ENCODE measurements at regions not wholly inside any gene's neighbourhood (a gene's known extent, or its start where the extent isn't known, plus 50 kb on each side); places are given as distances from the start of the nearest gene placed in this dataset.

DNA sequence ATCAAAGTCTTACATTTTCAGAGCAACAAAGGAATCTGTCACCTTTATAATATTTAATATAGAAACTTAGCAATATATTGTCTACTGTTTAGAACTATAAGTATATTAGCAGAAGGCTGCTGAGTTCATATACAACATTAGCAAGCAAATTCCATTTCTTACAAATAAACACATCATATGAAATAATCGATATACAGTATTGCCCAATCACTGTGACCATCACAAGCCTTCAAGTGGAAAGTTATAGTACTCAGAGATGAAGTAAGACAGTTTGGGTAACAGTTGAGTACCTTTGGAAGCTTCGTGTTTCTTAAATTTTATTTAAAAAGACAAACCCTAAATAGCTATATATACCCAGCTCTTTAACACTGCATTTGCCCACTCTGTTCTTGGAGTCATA is 135.2 kb upstream of the IRX1 start:
- Histone ChIP-seq H3K4me2 (ENCODE audit: control insufficient read depth, insufficient read depth) (no peak overlapping the region), H3K4me3 (no peak overlapping the region), H3K9ac (ENCODE audit: control insufficient read depth, insufficient read depth, low read length) (no peak overlapping the region), H3K79me2 (ENCODE audit: control insufficient read depth, insufficient read depth, low read length) (no peaks in the 10 kb centered on the region), H3K4me1 (ENCODE audit: control insufficient read depth, insufficient read depth, low read length) (no peaks in the 10 kb centered on the region), H2AFZ (ENCODE audit: control insufficient read depth, low read depth, low read length) (no peak overlapping the region), H3K27ac (ENCODE audit: control insufficient read depth, insufficient read depth) (no peak overlapping the region), H3K27me3 (replicated peaks in 1 of 2; ENCODE audit: control insufficient read depth in 2 of 2, insufficient read depth in 2 of 2, low read length in 1 of 2) (no peaks in the 10 kb centered on the region), H3K9me3 (replicated peaks; ENCODE audit: control insufficient read depth, insufficient read depth, low read length) (no peaks in the 10 kb centered on the region; the same call in 2 of the 3 replicates), H3K36me3 (ENCODE audit: control insufficient read depth in 2 of 2, insufficient read depth in 2 of 2, low read length in 1 of 2) (no peaks in the 10 kb centered on the region), H4K20me1 (ENCODE audit: control insufficient read depth, insufficient read depth) (no peaks in the 10 kb centered on the region)
- 5% methylated on average over 2 of the region's 2 CpGs for WGBS (ENCODE audit: insufficient coverage, insufficient replicate concordance, low lambda C conversion rate, missing lambda C conversion rate)
- ChIA-PET RAD21 (ENCODE audit: unreplicated experiment) (no interaction called here), SMC1A (ENCODE audit: uncharacterized antibody, unreplicated experiment) (interaction anchor here (0.5 kb wide), 1 partner anchor 45 kb away, joined by 3 read pairs; no protein-coding TSS in a partner anchor), CTCF (interaction anchor here (0.7 kb wide), 1 partner anchor 283 kb away, joined by 3 read pairs; no protein-coding TSS in a partner anchor), POLR2A (no interaction called here)
- ATAC-seq (no peak), FAIRE-seq (no peak), DNase-seq (ENCODE audit: low read depth, low spot score) (no peak)
- TF ChIP-seq CREM (IDR thresholded peaks at IDR 0.05; ENCODE audit: low read depth) (no peak), ZNF207 (IDR thresholded peaks at IDR 0.05; ENCODE audit: borderline replicate concordance) (no peak), ZSCAN29 (IDR thresholded peaks at IDR 0.05) (no peak), NBN (IDR thresholded peaks at IDR 0.05) (no peak), STAT3 (IDR thresholded peaks at IDR 0.05; ENCODE audit: low read depth, low read length) (no peak), NFYB (IDR thresholded peaks at IDR 0.05; ENCODE audit: insufficient read depth, low read depth, low read length) (no peak), HDAC2 (IDR thresholded peaks at IDR 0.05) (no peak), JUNB (IDR thresholded peaks at IDR 0.05) (no peak), BMI1 (IDR thresholded peaks at IDR 0.05; ENCODE audit: borderline replicate concordance) (no peak), DPF2 (IDR thresholded peaks at IDR 0.05) (no peak), HCFC1 (IDR thresholded peaks at IDR 0.05; ENCODE audit: low read length) (no peak)
- TF ChIP-seq, protein P1, sequence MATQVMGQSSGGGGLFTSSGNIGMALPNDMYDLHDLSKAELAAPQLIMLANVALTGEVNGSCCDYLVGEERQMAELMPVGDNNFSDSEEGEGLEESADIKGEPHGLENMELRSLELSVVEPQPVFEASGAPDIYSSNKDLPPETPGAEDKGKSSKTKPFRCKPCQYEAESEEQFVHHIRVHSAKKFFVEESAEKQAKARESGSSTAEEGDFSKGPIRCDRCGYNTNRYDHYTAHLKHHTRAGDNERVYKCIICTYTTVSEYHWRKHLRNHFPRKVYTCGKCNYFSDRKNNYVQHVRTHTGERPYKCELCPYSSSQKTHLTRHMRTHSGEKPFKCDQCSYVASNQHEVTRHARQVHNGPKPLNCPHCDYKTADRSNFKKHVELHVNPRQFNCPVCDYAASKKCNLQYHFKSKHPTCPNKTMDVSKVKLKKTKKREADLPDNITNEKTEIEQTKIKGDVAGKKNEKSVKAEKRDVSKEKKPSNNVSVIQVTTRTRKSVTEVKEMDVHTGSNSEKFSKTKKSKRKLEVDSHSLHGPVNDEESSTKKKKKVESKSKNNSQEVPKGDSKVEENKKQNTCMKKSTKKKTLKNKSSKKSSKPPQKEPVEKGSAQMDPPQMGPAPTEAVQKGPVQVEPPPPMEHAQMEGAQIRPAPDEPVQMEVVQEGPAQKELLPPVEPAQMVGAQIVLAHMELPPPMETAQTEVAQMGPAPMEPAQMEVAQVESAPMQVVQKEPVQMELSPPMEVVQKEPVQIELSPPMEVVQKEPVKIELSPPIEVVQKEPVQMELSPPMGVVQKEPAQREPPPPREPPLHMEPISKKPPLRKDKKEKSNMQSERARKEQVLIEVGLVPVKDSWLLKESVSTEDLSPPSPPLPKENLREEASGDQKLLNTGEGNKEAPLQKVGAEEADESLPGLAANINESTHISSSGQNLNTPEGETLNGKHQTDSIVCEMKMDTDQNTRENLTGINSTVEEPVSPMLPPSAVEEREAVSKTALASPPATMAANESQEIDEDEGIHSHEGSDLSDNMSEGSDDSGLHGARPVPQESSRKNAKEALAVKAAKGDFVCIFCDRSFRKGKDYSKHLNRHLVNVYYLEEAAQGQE (IDR thresholded peaks at IDR 0.05; ENCODE audit: low read depth, low read length), result no peak
- BruUV-seq (replicated peaks), result no TSS peak
- in situ Hi-C loops (cut with MboI), result no loop called here
- intact Hi-C loops (cut with micrococcal nuclease; ENCODE audit: unreplicated experiment), result no loop called here
